ENCODE measurements at regions not wholly inside any gene's neighbourhood (a gene's known extent, or its start where the extent isn't known, plus 50 kb on each side); places are given as distances from the start of the nearest gene placed in this dataset.

DNA sequence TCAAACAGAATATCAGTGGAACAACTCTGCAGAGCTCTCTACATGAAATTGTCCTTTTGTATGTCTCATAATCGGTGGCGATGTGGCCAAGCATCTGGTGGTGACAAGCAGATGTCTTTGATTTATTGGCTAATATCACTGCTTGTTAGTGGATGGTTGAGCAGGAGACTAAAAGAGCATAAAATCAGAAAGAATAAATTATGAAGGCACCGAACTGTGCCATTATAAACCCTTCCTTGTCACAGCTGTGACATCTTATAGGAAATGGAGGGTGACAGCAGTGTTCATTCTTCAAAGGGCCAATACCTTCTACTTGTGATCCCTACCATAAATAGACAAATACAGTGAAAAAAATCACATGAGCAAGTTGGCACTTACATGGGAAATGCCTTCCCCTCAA is 1404.3 kb downstream of the MAT2B start:
- no peak for DNase-seq (ENCODE audit: low read depth)
- no peak overlapping the region for H3K4me3 ChIP-seq (ENCODE audit: low read depth, low read length)
- TF ChIP-seq POLR2A (IDR thresholded peaks at IDR 0.05; ENCODE audit: extremely low read depth, insufficient read length) (no peak), MYC (IDR thresholded peaks at IDR 0.05; ENCODE audit: low read depth, low read length) (no peak)
- TF ChIP-seq, protein P1, sequence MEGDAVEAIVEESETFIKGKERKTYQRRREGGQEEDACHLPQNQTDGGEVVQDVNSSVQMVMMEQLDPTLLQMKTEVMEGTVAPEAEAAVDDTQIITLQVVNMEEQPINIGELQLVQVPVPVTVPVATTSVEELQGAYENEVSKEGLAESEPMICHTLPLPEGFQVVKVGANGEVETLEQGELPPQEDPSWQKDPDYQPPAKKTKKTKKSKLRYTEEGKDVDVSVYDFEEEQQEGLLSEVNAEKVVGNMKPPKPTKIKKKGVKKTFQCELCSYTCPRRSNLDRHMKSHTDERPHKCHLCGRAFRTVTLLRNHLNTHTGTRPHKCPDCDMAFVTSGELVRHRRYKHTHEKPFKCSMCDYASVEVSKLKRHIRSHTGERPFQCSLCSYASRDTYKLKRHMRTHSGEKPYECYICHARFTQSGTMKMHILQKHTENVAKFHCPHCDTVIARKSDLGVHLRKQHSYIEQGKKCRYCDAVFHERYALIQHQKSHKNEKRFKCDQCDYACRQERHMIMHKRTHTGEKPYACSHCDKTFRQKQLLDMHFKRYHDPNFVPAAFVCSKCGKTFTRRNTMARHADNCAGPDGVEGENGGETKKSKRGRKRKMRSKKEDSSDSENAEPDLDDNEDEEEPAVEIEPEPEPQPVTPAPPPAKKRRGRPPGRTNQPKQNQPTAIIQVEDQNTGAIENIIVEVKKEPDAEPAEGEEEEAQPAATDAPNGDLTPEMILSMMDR (IDR thresholded peaks at IDR 0.05; ENCODE audit: low read depth, low read length), result no peak
- TF ChIP-seq, protein P2, sequence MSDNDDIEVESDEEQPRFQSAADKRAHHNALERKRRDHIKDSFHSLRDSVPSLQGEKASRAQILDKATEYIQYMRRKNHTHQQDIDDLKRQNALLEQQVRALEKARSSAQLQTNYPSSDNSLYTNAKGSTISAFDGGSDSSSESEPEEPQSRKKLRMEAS (IDR thresholded peaks at IDR 0.05; ENCODE audit: low read depth, low read length), result no peak

GRCh38 chr5:164921722-164922121 is 1416.3 kb downstream of the MAT2B start:
- DNase-seq (ENCODE audit: low read depth), result no peak
- TF ChIP-seq MYC (IDR thresholded peaks at IDR 0.05; ENCODE audit: low read depth, low read length), result no peak
- TF ChIP-seq POLR2A (IDR thresholded peaks at IDR 0.05; ENCODE audit: extremely low read depth, insufficient read length), result no peak
- TF ChIP-seq, protein P1 (IDR thresholded peaks at IDR 0.05; ENCODE audit: low read depth, low read length), result no peak
- TF ChIP-seq, protein P2 (IDR thresholded peaks at IDR 0.05; ENCODE audit: low read depth, low read length), result no peak
- no peak overlapping the region for H3K4me3 ChIP-seq (ENCODE audit: low read depth, low read length)

- TF ChIP-seq, protein P1 (IDR thresholded peaks at IDR 0.05; ENCODE audit: low read depth, low read length), result no peak
- TF ChIP-seq, protein P2 (IDR thresholded peaks at IDR 0.05; ENCODE audit: low read depth, low read length), result no peak
- TF ChIP-seq MYC (IDR thresholded peaks at IDR 0.05; ENCODE audit: low read depth, low read length), result no peak
- no peak for TF ChIP-seq POLR2A (IDR thresholded peaks at IDR 0.05; ENCODE audit: extremely low read depth, insufficient read length)
- H3K4me3 ChIP-seq (ENCODE audit: low read depth, low read length), result no peak overlapping the region
- DNase-seq (ENCODE audit: low read depth), result no peak
Observed at GRCh38 chr5:164934039-164934438, 1428.6 kb downstream of the MAT2B start.

DNA sequence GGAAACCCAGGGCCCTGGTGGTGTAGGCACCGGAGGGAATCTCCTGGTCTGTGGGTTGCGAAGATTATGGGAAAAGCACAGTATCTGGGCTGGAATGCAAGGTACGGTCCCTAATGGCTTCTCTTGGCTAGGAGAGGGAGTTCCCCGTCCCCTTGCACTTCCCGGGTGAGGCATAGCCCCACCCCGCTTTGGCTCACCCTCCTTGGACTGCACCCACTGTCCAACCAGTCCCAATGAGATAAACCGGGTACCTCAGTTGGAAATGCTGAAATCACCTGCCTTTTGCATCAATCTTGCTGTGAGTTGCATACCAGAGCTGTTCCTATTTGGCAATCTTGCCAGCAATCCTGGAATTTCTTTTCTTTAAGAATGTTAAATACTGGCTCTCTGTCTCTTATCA is 1429.1 kb downstream of the MAT2B start:
- no peak for DNase-seq (ENCODE audit: low read depth)
- no peak overlapping the region for H3K4me3 ChIP-seq (ENCODE audit: low read depth, low read length)
- TF ChIP-seq POLR2A (IDR thresholded peaks at IDR 0.05; ENCODE audit: extremely low read depth, insufficient read length) (no peak), MYC (IDR thresholded peaks at IDR 0.05; ENCODE audit: low read depth, low read length) (no peak)
- TF ChIP-seq, protein P1 (IDR thresholded peaks at IDR 0.05; ENCODE audit: low read depth, low read length), result no peak
- TF ChIP-seq, protein P2 (IDR thresholded peaks at IDR 0.05; ENCODE audit: low read depth, low read length), result no peak

- no peak for DNase-seq (ENCODE audit: low read depth)
- TF ChIP-seq, protein P1 (IDR thresholded peaks at IDR 0.05; ENCODE audit: low read depth, low read length), result no peak
- TF ChIP-seq, protein P2 (IDR thresholded peaks at IDR 0.05; ENCODE audit: low read depth, low read length), result no peak
- no peak for TF ChIP-seq MYC (IDR thresholded peaks at IDR 0.05; ENCODE audit: low read depth, low read length)
- no peak for TF ChIP-seq POLR2A (IDR thresholded peaks at IDR 0.05; ENCODE audit: extremely low read depth, insufficient read length)
- H3K4me3 ChIP-seq (ENCODE audit: low read depth, low read length), result no peak overlapping the region
Observed at GRCh38 chr5:164941132-164941531, 1435.7 kb downstream of the MAT2B start.

DNA sequence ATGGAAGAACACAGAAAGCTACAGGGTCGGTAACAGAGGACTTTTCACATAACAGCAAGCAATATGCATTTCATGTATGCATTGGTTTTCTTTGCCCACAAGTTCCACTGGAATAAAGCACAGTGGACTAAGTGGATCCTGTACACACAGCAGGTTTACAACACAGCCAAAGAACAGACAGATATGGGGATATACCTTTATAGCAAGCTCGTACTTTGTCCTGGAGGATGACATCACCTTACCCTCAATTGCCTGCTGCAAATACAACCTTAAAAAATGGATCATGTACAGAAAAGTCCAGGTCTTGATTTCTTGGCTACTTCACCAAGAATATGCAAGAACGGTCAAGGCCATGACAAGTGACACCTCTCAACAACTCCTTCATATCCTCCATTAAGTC is 1445.5 kb downstream of the MAT2B start:
- no peak overlapping the region for H3K4me3 ChIP-seq (ENCODE audit: low read depth, low read length)
- TF ChIP-seq, protein P2 (IDR thresholded peaks at IDR 0.05; ENCODE audit: low read depth, low read length), result no peak
- TF ChIP-seq MYC (IDR thresholded peaks at IDR 0.05; ENCODE audit: low read depth, low read length) (no peak), POLR2A (IDR thresholded peaks at IDR 0.05; ENCODE audit: extremely low read depth, insufficient read length) (no peak)
- TF ChIP-seq, protein P1 (IDR thresholded peaks at IDR 0.05; ENCODE audit: low read depth, low read length), result no peak
- DNase-seq (ENCODE audit: low read depth), result no peak

Data from NB4 (cell line).